Middle frontal gyrus (tissue), 1 donor: ENCODE measurements at regions not wholly inside any gene's neighbourhood (a gene's known extent, or its start where the extent isn't known, plus 50 kb on each side); places are given as distances from the start of the nearest gene placed in this dataset.

Experiments
- DNase-seq: peaks from one replicate; pipeline ENCODE4 v3.0.0-alpha.2; 2015; ENCODE audit warnings: low spot score; ENCODE audit errors: extremely low spot score

- no peak for DNase-seq
Observed at GRCh38 chr2:12164689-12165088, 418.3 kb downstream of the LPIN1 start.

DNA sequence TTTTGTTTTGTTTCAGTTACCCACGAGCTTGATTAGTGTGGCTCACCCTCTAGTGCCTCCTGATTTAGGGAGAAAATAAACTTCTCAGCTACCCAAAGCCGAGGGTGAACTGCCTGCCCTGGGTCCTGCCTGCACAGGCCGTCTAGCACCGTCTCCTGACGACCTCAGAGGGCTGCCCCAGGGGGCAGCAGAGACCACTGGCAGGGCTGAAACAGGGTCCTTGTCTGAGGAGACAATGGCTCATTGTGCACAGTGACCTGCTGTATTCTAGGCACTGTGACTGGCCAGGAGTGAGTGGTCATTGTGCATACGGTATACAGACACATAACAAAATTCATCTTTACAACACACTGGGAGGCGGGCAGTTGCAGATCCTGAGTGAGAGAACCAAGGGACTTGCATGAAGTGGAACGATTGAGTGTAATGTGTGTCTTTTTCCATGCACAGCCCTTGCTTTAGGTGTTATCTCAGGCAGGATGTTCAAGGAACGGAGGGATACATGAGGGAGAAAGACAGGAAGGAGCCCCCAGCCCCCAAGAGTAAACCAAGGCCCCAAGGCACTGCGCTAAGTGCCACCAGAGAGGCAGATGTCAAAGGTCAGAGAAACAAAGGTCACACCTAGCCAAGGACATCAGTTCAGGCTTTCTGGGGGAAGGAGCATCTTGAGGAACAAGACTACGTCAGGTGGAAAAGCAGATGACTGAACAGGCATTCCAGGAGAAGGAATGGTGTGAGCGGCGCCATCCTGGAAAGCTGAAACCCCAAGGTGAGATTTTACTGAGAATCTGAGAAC is 421.3 kb downstream of the LPIN1 start:
- DNase-seq: no peak

DNA sequence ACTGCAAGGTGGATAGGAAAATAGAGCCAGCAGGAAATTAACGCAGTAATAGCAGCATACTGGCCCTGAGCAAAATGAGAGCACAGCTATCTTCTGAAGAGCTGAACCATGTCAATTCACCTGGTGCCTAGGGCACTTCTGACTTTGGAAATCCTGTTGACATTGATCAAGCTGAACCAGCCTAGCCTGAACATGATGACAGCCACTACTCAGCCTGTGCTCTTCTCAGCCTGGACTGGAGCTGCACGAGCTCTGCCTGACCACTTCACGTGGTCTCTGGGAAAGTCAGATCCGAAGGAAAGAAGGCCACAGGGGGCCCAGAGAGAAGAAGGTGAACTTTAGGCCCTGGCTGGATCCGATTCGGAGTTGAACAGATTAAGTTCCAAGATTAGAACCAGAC is 421.9 kb downstream of the LPIN1 start:
- no peak for DNase-seq

GRCh38 chr2:12168791-12169388 is 422.5 kb downstream of the LPIN1 start:
- no peak for DNase-seq

GRCh38 chr2:12169721-12170120 is 423.3 kb downstream of the LPIN1 start:
- DNase-seq: no peak

- DNase-seq: no peak
Observed at GRCh38 chr2:12170121-12170520, 423.7 kb downstream of the LPIN1 start.

GRCh38 chr2:12173271-12173942 is 427.0 kb downstream of the LPIN1 start:
- DNase-seq: no peak

- DNase-seq: no peak
Observed at GRCh38 chr2:12173943-12174340, 427.5 kb downstream of the LPIN1 start.

- DNase-seq: no peak
Observed at GRCh38 chr2:12175323-12175722, 428.9 kb downstream of the LPIN1 start.

GRCh38 chr2:12176623-12177454 is 430.4 kb downstream of the LPIN1 start:
- no peak for DNase-seq

DNA sequence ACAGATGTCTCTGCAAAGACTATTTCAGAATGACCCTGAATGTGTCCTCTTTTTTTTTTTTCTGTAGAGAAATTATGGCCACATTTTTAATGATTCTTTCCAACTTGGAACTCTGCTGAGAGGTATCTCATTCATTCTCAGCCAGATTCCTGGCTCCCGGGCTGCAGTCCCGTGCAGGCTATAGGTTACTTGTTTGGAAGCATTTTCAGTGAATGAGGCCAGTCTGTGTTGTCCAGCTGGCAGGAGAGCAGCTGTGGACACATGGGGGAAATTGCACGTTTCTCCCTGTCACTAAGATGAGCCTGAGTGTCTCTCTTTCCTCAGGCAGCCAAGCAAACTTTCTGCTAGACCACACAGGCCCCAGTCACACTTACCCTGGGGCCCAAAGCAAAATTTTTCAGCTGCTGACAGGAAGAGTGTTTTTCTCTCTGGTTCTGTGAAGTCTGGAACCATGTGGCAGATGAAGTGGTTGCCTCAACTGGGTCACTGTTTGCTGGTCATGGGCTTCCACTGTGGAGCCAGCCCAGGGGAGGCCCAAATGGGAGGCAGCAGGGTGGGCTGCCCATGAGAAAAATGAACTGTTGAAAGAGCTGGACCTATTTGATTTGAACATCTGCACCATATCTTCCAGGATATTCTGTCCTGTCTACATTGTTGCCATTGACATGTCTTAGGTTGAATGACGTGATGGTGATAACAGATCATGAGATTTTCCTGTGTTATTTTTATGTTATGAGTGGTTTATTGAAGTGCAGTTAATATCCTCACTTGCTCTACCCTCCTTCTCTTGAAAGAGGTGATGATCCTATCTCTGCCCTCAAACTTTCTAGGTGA is 431.2 kb downstream of the LPIN1 start:
- DNase-seq: no peak

- DNase-seq: no peak
Observed at GRCh38 chr2:12178289-12179080, 432.1 kb downstream of the LPIN1 start.

DNA sequence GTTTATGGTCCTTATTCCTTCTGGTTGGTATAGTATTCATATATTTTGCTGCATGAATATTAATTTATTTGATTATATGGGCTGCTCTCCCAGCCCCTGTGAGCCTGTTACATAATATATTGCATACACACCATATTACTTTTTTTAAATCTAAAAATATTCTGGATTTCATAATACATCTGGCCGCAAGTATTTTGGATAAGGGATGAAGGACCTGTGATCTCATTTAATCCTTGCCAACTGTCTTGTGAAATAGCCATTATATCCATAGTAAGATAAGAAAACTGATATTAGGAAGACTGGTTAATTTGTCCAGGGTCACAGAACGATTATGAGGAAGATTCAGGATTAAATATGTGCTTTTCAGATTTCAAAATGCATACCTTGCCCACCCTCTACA is 433.6 kb downstream of the LPIN1 start:
- no peak for DNase-seq

DNA sequence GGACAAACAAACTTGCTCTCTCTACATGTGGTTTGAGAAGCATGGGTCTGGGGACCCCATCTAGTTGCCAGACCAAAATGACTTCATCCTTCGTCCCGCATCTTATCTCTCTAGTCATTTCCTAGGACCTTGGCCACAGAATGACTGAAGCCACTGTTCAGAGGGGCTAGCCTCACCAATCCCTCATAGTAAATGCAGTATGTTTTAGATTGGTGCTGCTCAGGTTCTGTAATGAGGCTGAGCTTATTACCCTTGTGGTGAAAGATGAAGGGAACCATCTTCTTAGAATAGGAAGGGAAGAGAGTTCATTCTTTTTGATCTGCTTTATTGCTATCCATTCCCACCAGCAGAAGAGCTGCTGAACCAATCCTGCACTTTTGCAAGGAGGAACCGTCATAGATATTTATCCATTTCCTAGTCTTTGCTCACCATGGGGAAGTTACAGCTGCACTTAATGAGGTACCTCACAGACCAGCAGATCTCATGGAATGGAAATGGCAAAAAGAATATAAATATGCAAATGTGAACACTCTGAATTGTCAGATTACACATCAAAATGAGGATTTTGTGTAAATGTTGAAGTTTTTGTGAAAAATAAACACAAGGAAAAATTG is 436.7 kb downstream of the LPIN1 start:
- DNase-seq: no peak

- DNase-seq: no peak
Observed at GRCh38 chr2:12192762-12193161, 446.3 kb downstream of the LPIN1 start.

- no peak for DNase-seq
Observed at GRCh38 chr2:12194968-12195367, 448.5 kb downstream of the LPIN1 start.

- DNase-seq: no peak
Observed at GRCh38 chr2:12196495-12196894, 450.1 kb downstream of the LPIN1 start.

DNA sequence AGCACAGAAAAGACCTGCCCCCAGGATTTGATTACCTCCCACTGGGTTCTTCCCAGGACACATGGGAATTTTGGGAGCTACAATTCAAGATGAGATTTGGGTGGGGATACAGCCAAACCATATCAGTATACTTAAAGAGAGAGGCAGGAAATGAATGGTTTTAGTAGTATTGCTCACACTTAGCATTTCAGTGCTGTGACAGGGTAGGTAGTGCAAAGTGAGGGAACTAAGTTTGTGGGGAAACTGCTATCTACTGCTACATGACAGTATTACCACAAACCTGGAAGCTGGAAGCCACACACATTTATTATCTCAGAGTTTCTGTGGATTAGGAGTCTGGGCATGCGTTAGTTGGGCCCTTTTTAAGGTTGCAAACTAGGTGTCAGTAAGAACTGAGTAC is 450.7 kb downstream of the LPIN1 start:
- no peak for DNase-seq

GRCh38 chr2:12199491-12200211 is 453.2 kb downstream of the LPIN1 start:
- DNase-seq: no peak
